Effector memory CD4-positive, alpha-beta T cell (primary cell): ENCODE measurements at regions not wholly inside any gene's neighbourhood (a gene's known extent, or its start where the extent isn't known, plus 50 kb on each side); places are given as distances from the start of the nearest gene placed in this dataset.
"Not testable (repeated sequence)": the region's sequence is repeated elsewhere in the genome, so short reads cannot be mapped to it uniquely, and the experiment has no call there.

Source experiments
- DNase-seq, 3 donors: peaks; one replicate each; pipeline ENCODE4 v3.0.0-alpha.2; 2020
- H3K27ac ChIP-seq: 2 replicates; pipeline ENCODE4 v1.7.0; 2013; ENCODE audit warnings: mild to moderate bottlenecking, low read length, moderate library complexity; ENCODE audit not compliant: insufficient read depth, poor library complexity, severe bottlenecking
- H3K27me3 ChIP-seq: replicated peaks from 2 replicates; pipeline ENCODE4 v1.7.0; 2013; ENCODE audit warnings: mild to moderate bottlenecking, low read length; ENCODE audit not compliant: insufficient read depth, control insufficient read depth, poor library complexity, severe bottlenecking
- H3K36me3 ChIP-seq: 2 replicates; pipeline ENCODE4 v1.7.0; 2013; ENCODE audit warnings: mild to moderate bottlenecking, low read length, moderate library complexity; ENCODE audit not compliant: control insufficient read depth, insufficient read depth
- H3K4me1 ChIP-seq: 2 replicates; pipeline ENCODE4 v1.7.0; 2013; ENCODE audit warnings: low read length, mild to moderate bottlenecking; ENCODE audit not compliant: control insufficient read depth, insufficient read depth, poor library complexity, severe bottlenecking
- H3K4me3 ChIP-seq: 2 replicates; pipeline ENCODE4 v1.7.0; 2013; ENCODE audit warnings: low read length, low read depth, mild to moderate bottlenecking; ENCODE audit not compliant: insufficient read depth, poor library complexity, severe bottlenecking
- H3K9me3 ChIP-seq: 2 replicates; pipeline ENCODE4 v1.7.0; 2013; ENCODE audit warnings: mild to moderate bottlenecking, low read length, moderate library complexity; ENCODE audit not compliant: control insufficient read depth

DNA sequence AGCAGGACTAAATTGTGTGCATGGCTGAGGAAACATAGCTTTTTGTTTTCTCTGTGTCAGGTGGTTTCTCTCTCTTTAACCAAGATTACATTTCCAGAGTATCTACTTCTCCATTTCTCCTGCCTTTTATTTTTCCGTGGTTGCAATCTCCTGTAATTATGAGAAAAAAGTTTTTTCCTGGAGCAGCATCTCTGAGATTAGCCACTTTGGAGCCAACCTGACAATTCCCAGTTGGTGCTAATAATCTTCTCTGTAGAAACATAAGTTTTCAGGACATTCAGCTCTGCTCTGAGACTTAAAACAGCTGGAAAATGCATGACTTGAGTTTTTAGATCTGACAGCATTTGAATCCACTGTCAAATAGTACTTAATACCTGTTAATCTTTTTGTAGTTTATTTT, 67.1 kb upstream of the GAS1 start:
- no peaks in the 10 kb centered on the region for H3K9me3 ChIP-seq
- H3K4me1 ChIP-seq, result no peaks in the 10 kb centered on the region
- no peak for DNase-seq
- H3K27ac ChIP-seq, result no peak overlapping the region
- H3K27me3 ChIP-seq, result no peaks in the 10 kb centered on the region
- no peaks in the 10 kb centered on the region for H3K36me3 ChIP-seq
- H3K4me3 ChIP-seq, result no peak overlapping the region

- DNase-seq, result no peak
Observed at GRCh38 chr9:87016681-87017080, 69.4 kb upstream of the GAS1 start.

GRCh38 chr9:87020169-87020950, 73.1 kb upstream of the GAS1 start:
- H3K9me3 ChIP-seq, result no peaks in the 10 kb centered on the region
- H3K4me3 ChIP-seq, result no peak overlapping the region
- no peaks in the 10 kb centered on the region for H3K27me3 ChIP-seq
- H3K4me1 ChIP-seq, result no peaks in the 10 kb centered on the region
- H3K27ac ChIP-seq, result no peak overlapping the region
- DNase-seq, result no peak
- H3K36me3 ChIP-seq, result no peaks in the 10 kb centered on the region

More at GRCh38 chr9:87016681-87017080, 69.4 kb upstream of the GAS1 start:
- Histone ChIP-seq H3K4me1 (no peaks in the 10 kb centered on the region), H3K27me3 (no peaks in the 10 kb centered on the region), H3K27ac (no peak overlapping the region), H3K36me3 (no peaks in the 10 kb centered on the region), H3K9me3 (no peaks in the 10 kb centered on the region), H3K4me3 (no peak overlapping the region)

GRCh38 chr9:87022178-87022577, 74.9 kb upstream of the GAS1 start:
- no peak for DNase-seq
- no peaks in the 10 kb centered on the region for H3K36me3 ChIP-seq
- no peaks in the 10 kb centered on the region for H3K27me3 ChIP-seq
- no peaks in the 10 kb centered on the region for H3K4me1 ChIP-seq
- H3K27ac ChIP-seq, result no peak overlapping the region
- H3K4me3 ChIP-seq, result no peak overlapping the region
- H3K9me3 ChIP-seq, result no peaks in the 10 kb centered on the region

DNA sequence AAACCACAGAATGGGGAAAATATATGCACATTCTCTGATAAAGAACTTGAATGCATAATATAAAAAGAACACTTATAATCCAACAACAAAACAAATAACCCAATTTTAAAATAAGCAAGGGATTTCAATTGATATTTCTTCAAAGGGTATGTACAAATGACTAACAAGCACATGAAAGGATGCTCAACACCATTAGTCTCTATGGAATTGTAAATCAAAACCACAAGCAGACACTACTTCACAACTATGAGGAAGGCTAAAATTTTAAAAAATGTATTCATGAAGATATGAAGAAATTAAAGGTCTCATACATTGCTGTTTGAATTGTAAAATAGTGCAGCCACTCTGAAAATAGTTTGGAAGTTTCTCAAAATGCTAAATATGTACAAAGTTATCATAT, 78.9 kb upstream of the GAS1 start:
- Histone ChIP-seq H3K27me3 (no peaks in the 10 kb centered on the region), H3K4me1 (no peaks in the 10 kb centered on the region), H3K36me3 (no peaks in the 10 kb centered on the region), H3K27ac (no peak overlapping the region), H3K4me3 (no peak overlapping the region), H3K9me3 (no peaks in the 10 kb centered on the region)
- DNase-seq, result no peak

DNA sequence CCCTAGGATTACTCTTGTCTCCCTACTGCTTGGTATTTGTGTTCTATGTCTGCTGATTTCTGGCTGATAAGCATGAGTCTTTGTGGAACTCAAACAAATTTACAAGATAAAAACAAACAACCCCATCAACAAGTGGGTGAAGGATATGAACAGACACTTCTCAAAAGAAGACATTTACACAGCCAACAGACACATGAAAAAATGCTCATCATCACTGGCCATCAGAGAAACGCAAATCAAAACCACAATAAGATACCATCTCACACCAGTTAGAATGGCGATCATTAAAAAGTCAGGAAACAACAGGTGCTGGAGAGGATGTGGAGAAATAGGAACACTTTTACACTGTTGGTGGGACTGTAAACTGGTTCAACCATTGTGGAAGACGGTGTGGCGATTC, 81.5 kb upstream of the GAS1 start:
- not testable (repeated sequence) for H3K36me3 ChIP-seq, H3K27me3 ChIP-seq, H3K27ac ChIP-seq, H3K4me3 ChIP-seq, H3K9me3 ChIP-seq, H3K4me1 ChIP-seq, DNase-seq

DNA sequence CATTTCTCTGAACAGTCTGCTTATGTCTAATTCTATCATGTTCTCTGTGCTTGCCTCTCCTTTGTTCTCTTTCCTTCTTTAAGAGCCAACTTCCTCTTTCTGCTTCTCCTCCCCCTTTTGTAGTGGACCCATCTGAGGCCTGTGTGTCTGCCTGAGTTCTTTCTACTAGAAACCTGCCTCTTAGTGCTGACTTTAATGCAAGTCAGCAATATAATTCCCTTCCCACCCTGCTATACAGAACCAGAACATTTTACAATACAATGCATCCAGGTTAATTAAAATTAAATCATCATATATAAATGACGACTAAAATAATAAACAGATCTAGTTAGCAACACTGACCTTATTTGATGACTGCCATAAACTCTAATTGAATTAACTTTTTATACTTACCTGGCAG, 82.6 kb upstream of the GAS1 start:
- H3K27me3 ChIP-seq, result no peaks in the 10 kb centered on the region
- H3K9me3 ChIP-seq, result no peaks in the 10 kb centered on the region
- no peaks in the 10 kb centered on the region for H3K36me3 ChIP-seq

GRCh38 chr9:87034841-87035240, 87.5 kb upstream of the GAS1 start:
- Histone ChIP-seq H3K4me1 (no peaks in the 10 kb centered on the region), H3K9me3 (no peaks in the 10 kb centered on the region), H3K27me3 (no peaks in the 10 kb centered on the region), H3K36me3 (no peaks in the 10 kb centered on the region), H3K27ac (no peak overlapping the region), H3K4me3 (no peak overlapping the region)
- DNase-seq, result no peak

More for the DNA sequence above, 82.6 kb upstream of the GAS1 start:
- DNase-seq, result no peak
- no peak overlapping the region for H3K4me3 ChIP-seq
- no peak overlapping the region for H3K27ac ChIP-seq
- no peaks in the 10 kb centered on the region for H3K4me1 ChIP-seq

- Histone ChIP-seq H3K36me3 (no peaks in the 10 kb centered on the region), H3K4me1 (no peaks in the 10 kb centered on the region), H3K9me3 (no peaks in the 10 kb centered on the region), H3K27ac (no peak overlapping the region), H3K27me3 (no peaks in the 10 kb centered on the region), H3K4me3 (no peak overlapping the region)
- no peak for DNase-seq
Observed at GRCh38 chr9:87035879-87036278, 88.6 kb upstream of the GAS1 start.

- Histone ChIP-seq H3K27ac (no peak overlapping the region), H3K4me1 (no peaks in the 10 kb centered on the region), H3K36me3 (no peaks in the 10 kb centered on the region), H3K27me3 (no peaks in the 10 kb centered on the region), H3K4me3 (no peak overlapping the region), H3K9me3 (no peaks in the 10 kb centered on the region)
- DNase-seq, result no peak
Observed at GRCh38 chr9:87036506-87036905, 89.2 kb upstream of the GAS1 start.
